ENCODE measurements at regions not wholly inside any gene's neighbourhood (a gene's known extent, or its start where the extent isn't known, plus 50 kb on each side); places are given as distances from the start of the nearest gene placed in this dataset.

DNA sequence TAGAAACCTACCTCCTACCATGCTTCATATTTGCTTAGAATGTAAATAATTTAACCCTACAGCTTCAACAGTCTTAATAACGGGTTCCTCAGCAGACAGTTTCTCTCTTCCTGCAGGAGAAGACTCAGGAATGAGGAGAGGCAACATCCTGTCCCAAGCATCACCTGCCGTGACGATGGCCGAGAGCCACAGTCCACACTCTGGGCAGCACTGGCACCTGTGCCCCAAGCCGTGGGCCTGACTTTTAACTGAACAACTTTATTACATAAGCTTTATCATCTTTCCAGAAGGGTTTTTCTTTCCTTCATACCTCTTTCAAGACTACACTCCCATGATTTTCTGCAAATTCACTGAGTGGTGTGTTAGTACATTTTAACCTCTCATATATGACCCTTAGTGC is 856.0 kb downstream of the GALR1 start:
- no peak for DNase-seq (ENCODE audit: low spot score)
- in situ Hi-C loops (cut with MboI; ENCODE audit: low pct_unique_long_range_greater_than_20kb, low sequenced_read_pairs, unreplicated experiment), result no loop called here
- no peak for TF ChIP-seq CTCF (IDR thresholded peaks at IDR 0.05; ENCODE audit: extremely low read depth, insufficient read depth, missing control alignments)

DNA sequence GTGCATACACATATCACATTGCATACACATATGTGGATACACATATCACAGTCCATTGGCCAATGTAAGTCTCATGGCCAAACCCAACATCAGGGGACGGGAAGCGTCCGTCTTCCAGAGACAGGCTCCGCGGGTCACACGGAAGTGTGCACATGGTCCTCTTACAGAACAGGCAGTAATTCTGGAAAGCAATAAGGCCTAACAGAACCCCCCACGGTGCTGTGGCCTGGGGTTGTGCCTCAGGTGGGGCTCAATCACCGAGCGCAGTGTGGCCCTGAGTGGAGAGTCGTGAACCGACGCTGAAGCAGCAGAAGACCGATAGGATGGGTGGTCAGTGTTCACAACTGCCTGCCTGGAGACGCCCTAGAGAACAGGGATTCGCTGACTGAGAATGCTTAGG is 857.3 kb downstream of the GALR1 start:
- no peak for TF ChIP-seq CTCF (IDR thresholded peaks at IDR 0.05; ENCODE audit: extremely low read depth, insufficient read depth, missing control alignments)
- no peak for DNase-seq (ENCODE audit: low spot score)
- in situ Hi-C loops (cut with MboI; ENCODE audit: low pct_unique_long_range_greater_than_20kb, low sequenced_read_pairs, unreplicated experiment), result no loop called here

- no peak for DNase-seq (ENCODE audit: low spot score)
- no peak for TF ChIP-seq CTCF (IDR thresholded peaks at IDR 0.05; ENCODE audit: extremely low read depth, insufficient read depth, missing control alignments)
- in situ Hi-C loops (cut with MboI; ENCODE audit: low pct_unique_long_range_greater_than_20kb, low sequenced_read_pairs, unreplicated experiment), result no loop called here
Measured at GRCh38 chr18:78107363-78107762, 857.7 kb downstream of the GALR1 start.

GRCh38 chr18:78108554-78108953 is 858.9 kb downstream of the GALR1 start:
- no peak for DNase-seq (ENCODE audit: low spot score)
- no peak for TF ChIP-seq CTCF (IDR thresholded peaks at IDR 0.05; ENCODE audit: extremely low read depth, insufficient read depth, missing control alignments)
- in situ Hi-C loops (cut with MboI; ENCODE audit: low pct_unique_long_range_greater_than_20kb, low sequenced_read_pairs, unreplicated experiment), result no loop called here

GRCh38 chr18:78113136-78113939 is 863.7 kb downstream of the GALR1 start:
- in situ Hi-C loops (cut with MboI; ENCODE audit: low pct_unique_long_range_greater_than_20kb, low sequenced_read_pairs, unreplicated experiment), result no loop called here
- no peak for DNase-seq (ENCODE audit: low spot score)
- no peak for TF ChIP-seq CTCF (IDR thresholded peaks at IDR 0.05; ENCODE audit: extremely low read depth, insufficient read depth, missing control alignments)

DNA sequence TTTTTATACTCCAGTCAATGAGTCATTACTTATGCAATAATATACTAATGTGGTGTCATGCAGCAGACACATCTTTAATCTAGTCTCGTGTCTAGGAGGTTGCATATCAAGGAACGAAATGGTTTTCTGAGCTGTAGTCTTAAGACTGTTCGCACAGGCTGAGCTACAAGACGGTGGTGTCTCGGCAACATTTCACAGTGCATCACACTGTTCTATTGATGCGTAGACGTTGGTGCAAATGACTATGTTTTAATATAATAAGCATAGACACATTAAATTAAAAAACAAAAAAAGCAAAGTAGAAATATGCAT is 864.2 kb downstream of the GALR1 start:
- in situ Hi-C loops (cut with MboI; ENCODE audit: low pct_unique_long_range_greater_than_20kb, low sequenced_read_pairs, unreplicated experiment), result no loop called here
- no peak for TF ChIP-seq CTCF (IDR thresholded peaks at IDR 0.05; ENCODE audit: extremely low read depth, insufficient read depth, missing control alignments)
- no peak for DNase-seq (ENCODE audit: low spot score)
